C4-2B (cell line): ENCODE measurements at regions not wholly inside any gene's neighbourhood (a gene's known extent, or its start where the extent isn't known, plus 50 kb on each side); places are given as distances from the start of the nearest gene placed in this dataset.

ENCODE experiments used
- CTCF ChIP-seq: fragments of 450-650 bp; conservative IDR thresholded peaks from 2 replicates; pipeline ENCODE4 v1.5.1; 2017; ENCODE audit warnings: mild to moderate bottlenecking
- ZFX ChIP-seq: fragments of 450-650 bp; IDR thresholded peaks from 2 replicates; pipeline ENCODE4 v1.6.1; 2017

GRCh38 chr9:106713206-106713605 is 149.8 kb upstream of the ZNF462 start:
- no peak for TF ChIP-seq CTCF
- TF ChIP-seq ZFX, result no peak
